ENCODE measurements at regions not wholly inside any gene's neighbourhood (a gene's known extent, or its start where the extent isn't known, plus 50 kb on each side); places are given as distances from the start of the nearest gene placed in this dataset.

- Histone ChIP-seq H3K27me3 (no peaks in the 10 kb centered on the region), H3K4me1 (peaks cover 0 to 15% (median 12%) of the 10 kb centered on the region in 4 donors), H3K27ac (replicated peaks in 1 of 4) (no peak overlapping the region), H3K36me3 (no peaks in the 10 kb centered on the region), H3K4me3 (no peak overlapping the region), H3K9me3 (no peaks in the 10 kb centered on the region)
- no peak for DNase-seq (ENCODE audit: extremely low spot score)
- TF ChIP-seq CTCF (IDR thresholded peaks at IDR 0.05) (no peak), POLR2AphosphoS5 (IDR thresholded peaks at IDR 0.05) (no peak), EP300 (IDR thresholded peaks at IDR 0.05) (no peak), POLR2A (IDR thresholded peaks at IDR 0.05; ENCODE audit: low read depth) (no peak)
- intact Hi-C loops (cut with DNase I) = no loop called here
- WGBS = 23% methylated on average over 5 of the region's 5 CpGs
Measured at GRCh38 chr18:56245866-56246580, 392.4 kb downstream of the TXNL1 start.

GRCh38 chr18:56240405-56240804, 398.0 kb downstream of the TXNL1 start:
- H3K27ac ChIP-seq (replicated peaks in 1 of 4) = no peak overlapping the region
- intact Hi-C loops (cut with DNase I) = no loop called here
- H3K9me3 ChIP-seq = no peaks in the 10 kb centered on the region
- H3K4me3 ChIP-seq = no peak overlapping the region
- H3K36me3 ChIP-seq = no peaks in the 10 kb centered on the region
- TF ChIP-seq POLR2AphosphoS5 (IDR thresholded peaks at IDR 0.05) = no peak
- no peak for TF ChIP-seq CTCF (IDR thresholded peaks at IDR 0.05)
- TF ChIP-seq EP300 (IDR thresholded peaks at IDR 0.05) = no peak
- no peak for TF ChIP-seq POLR2A (IDR thresholded peaks at IDR 0.05; ENCODE audit: low read depth)
- no peaks in the 10 kb centered on the region for H3K27me3 ChIP-seq
- H3K4me1 ChIP-seq = peaks cover 0 to under 1% (median 0%) of the 10 kb centered on the region in 4 donors
- DNase-seq (ENCODE audit: extremely low spot score) = no peak
- WGBS = 90% methylated on average over 3 of the region's 3 CpGs

- no peak for TF ChIP-seq EP300 (IDR thresholded peaks at IDR 0.05)
- Histone ChIP-seq H3K9me3 (no peaks in the 10 kb centered on the region), H3K4me3 (no peak overlapping the region), H3K27me3 (no peaks in the 10 kb centered on the region), H3K36me3 (no peaks in the 10 kb centered on the region), H3K27ac (replicated peaks in 1 of 4) (no peak overlapping the region), H3K4me1 (peaks cover 0 to 8% (median 3%) of the 10 kb centered on the region in 4 donors)
- WGBS = 87% methylated on average over 3 of the region's 3 CpGs
- no peak for DNase-seq (ENCODE audit: extremely low spot score)
- intact Hi-C loops (cut with DNase I) = no loop called here
Measured at GRCh38 chr18:56238576-56238975, 399.8 kb downstream of the TXNL1 start.

- Histone ChIP-seq H3K4me3 (no peak overlapping the region), H3K27ac (replicated peaks in 1 of 4) (no peak overlapping the region), H3K9me3 (no peaks in the 10 kb centered on the region), H3K27me3 (no peaks in the 10 kb centered on the region), H3K36me3 (no peaks in the 10 kb centered on the region), H3K4me1 (peaks cover 0 to 8% (median 3%) of the 10 kb centered on the region in 4 donors)
- intact Hi-C loops (cut with DNase I) = no loop called here
- WGBS = 53% methylated on average over 8 of the region's 8 CpGs
- TF ChIP-seq EP300 (IDR thresholded peaks at IDR 0.05) (no peak), CTCF (IDR thresholded peaks at IDR 0.05) (no peak), POLR2AphosphoS5 (IDR thresholded peaks at IDR 0.05) (no peak), POLR2A (IDR thresholded peaks at IDR 0.05; ENCODE audit: low read depth) (no peak)
- no peak for DNase-seq (ENCODE audit: extremely low spot score)
Measured at GRCh38 chr18:56235481-56236013, 402.8 kb downstream of the TXNL1 start.

GRCh38 chr18:56235071-56235470, 403.3 kb downstream of the TXNL1 start:
- peaks cover 0 to 8% (median 3%) of the 10 kb centered on the region in 4 donors for H3K4me1 ChIP-seq
- intact Hi-C loops (cut with DNase I) = no loop called here
- H3K9me3 ChIP-seq = no peaks in the 10 kb centered on the region
- no peaks in the 10 kb centered on the region for H3K27me3 ChIP-seq
- H3K36me3 ChIP-seq = no peaks in the 10 kb centered on the region
- no peak overlapping the region for H3K27ac ChIP-seq (replicated peaks in 1 of 4)
- WGBS = 73% methylated on average over 6 of the region's 6 CpGs
- DNase-seq (ENCODE audit: extremely low spot score) = no peak
- TF ChIP-seq CTCF (IDR thresholded peaks at IDR 0.05) = no peak
- TF ChIP-seq EP300 (IDR thresholded peaks at IDR 0.05) = no peak
- no peak for TF ChIP-seq POLR2AphosphoS5 (IDR thresholded peaks at IDR 0.05)
- H3K4me3 ChIP-seq = no peak overlapping the region
